ENCODE measurements at regions not wholly inside any gene's neighbourhood (a gene's known extent, or its start where the extent isn't known, plus 50 kb on each side); places are given as distances from the start of the nearest gene placed in this dataset.

DNA sequence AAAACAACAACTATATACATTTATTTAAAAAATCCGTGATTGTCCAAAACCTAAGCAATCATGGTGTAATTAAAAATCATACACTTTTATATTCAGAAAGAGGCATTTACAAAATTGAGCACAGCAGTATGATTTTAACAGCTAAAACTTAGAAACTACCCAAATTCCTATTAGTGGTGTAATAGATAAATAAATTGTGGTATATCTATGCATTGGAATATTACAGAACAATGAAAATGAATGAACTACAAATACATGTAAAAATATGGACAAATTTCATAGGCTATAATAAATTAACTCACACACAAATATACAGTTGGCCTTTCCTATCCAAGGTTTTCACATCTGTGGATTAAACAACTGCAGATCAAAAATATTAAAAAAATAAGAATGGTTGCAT lies 700.5 kb upstream of the ARPP21 start:
- intact Hi-C loops (cut with micrococcal nuclease), result no loop called here
- Histone ChIP-seq H3K9me3 (ENCODE audit: control insufficient read depth in 1 of 2, low read length in 2 of 2) (no peaks in the 10 kb centered on the region), H3K4me3 (ENCODE audit: low read length in 2 of 2) (no peak overlapping the region), H3K4me1 (ENCODE audit: insufficient read depth, low read length) (no peaks in the 10 kb centered on the region), H3K36me3 (ENCODE audit: insufficient read depth, low read length) (no peaks in the 10 kb centered on the region), H3K27me3 (ENCODE audit: insufficient read depth, low read length) (no peaks in the 10 kb centered on the region), H3K27ac (ENCODE audit: low read depth, low read length) (no peak overlapping the region)
- H3K27ac Mint-ChIP-seq, result no peak overlapping the region
- H3K4me3 Mint-ChIP-seq, result no peak overlapping the region
- no peaks in the 10 kb centered on the region for H3K27me3 Mint-ChIP-seq
- no peaks in the 10 kb centered on the region for H3K4me1 Mint-ChIP-seq
- CTCF ChIA-PET (ENCODE audit: partially characterized antibody), result no interaction called here
- no peaks in the 10 kb centered on the region for H3K36me3 Mint-ChIP-seq
- peaks cover 0 to 10% (median 5%) of the 10 kb centered on the region in 8 donors for H3K9me3 Mint-ChIP-seq
- no peak for DNase-seq
- POLR2A ChIA-PET (ENCODE audit: partially characterized antibody), result no interaction called here

GRCh38 chr3:34942256-34942655 lies 697.1 kb upstream of the ARPP21 start:
- CTCF ChIA-PET (ENCODE audit: partially characterized antibody), result no interaction called here
- intact Hi-C loops (cut with micrococcal nuclease), result no loop called here
- no peaks in the 10 kb centered on the region for H3K9me3 ChIP-seq (ENCODE audit: control insufficient read depth in 1 of 2, low read length in 2 of 2)
- H3K27ac ChIP-seq (ENCODE audit: low read depth, low read length), result no peak overlapping the region
- Mint-ChIP-seq H3K36me3 (no peaks in the 10 kb centered on the region), H3K27ac (peak overlapping the region in 1 of 7 donors; percentile 20), H3K27me3 (no peaks in the 10 kb centered on the region), H3K4me3 (no peak overlapping the region), H3K4me1 (no peaks in the 10 kb centered on the region), H3K9me3 (peaks cover 0 to 14% (median 9%) of the 10 kb centered on the region in 8 donors)
- H3K4me1 ChIP-seq (ENCODE audit: insufficient read depth, low read length), result no peaks in the 10 kb centered on the region
- H3K36me3 ChIP-seq (ENCODE audit: insufficient read depth, low read length), result no peaks in the 10 kb centered on the region
- no peak overlapping the region for H3K4me3 ChIP-seq (ENCODE audit: low read length in 2 of 2)
- no peaks in the 10 kb centered on the region for H3K27me3 ChIP-seq (ENCODE audit: insufficient read depth, low read length)
- POLR2A ChIA-PET (ENCODE audit: partially characterized antibody), result no interaction called here
- DNase-seq, result no peak

- DNase-seq, result no peak
- H3K4me1 Mint-ChIP-seq, result no peaks in the 10 kb centered on the region
- intact Hi-C loops (cut with micrococcal nuclease), result no loop called here
- no peak overlapping the region for H3K4me3 Mint-ChIP-seq
- no peaks in the 10 kb centered on the region for H3K36me3 Mint-ChIP-seq
- H3K9me3 Mint-ChIP-seq, result peaks cover 0 to 18% (median 8%) of the 10 kb centered on the region in 8 donors
- POLR2A ChIA-PET (ENCODE audit: partially characterized antibody), result no interaction called here
- H3K4me1 ChIP-seq (ENCODE audit: insufficient read depth, low read length), result no peaks in the 10 kb centered on the region
- H3K27ac ChIP-seq (ENCODE audit: low read depth, low read length), result no peak overlapping the region
- no peak overlapping the region for H3K4me3 ChIP-seq (ENCODE audit: low read length in 2 of 2)
- H3K27me3 ChIP-seq (ENCODE audit: insufficient read depth, low read length), result no peaks in the 10 kb centered on the region
- H3K36me3 ChIP-seq (ENCODE audit: insufficient read depth, low read length), result no peaks in the 10 kb centered on the region
- CTCF ChIA-PET (ENCODE audit: partially characterized antibody), result no interaction called here
- H3K27me3 Mint-ChIP-seq, result no peaks in the 10 kb centered on the region
- H3K9me3 ChIP-seq (ENCODE audit: control insufficient read depth in 1 of 2, low read length in 2 of 2), result peaks cover 0 to 5% of the 10 kb centered on the region in 2 donors
- H3K27ac Mint-ChIP-seq, result no peak overlapping the region
Measured at GRCh38 chr3:34947834-34948233, 691.5 kb upstream of the ARPP21 start.

- Histone ChIP-seq H3K9me3 (ENCODE audit: control insufficient read depth in 1 of 2, low read length in 2 of 2) (peaks cover 0 to 5% of the 10 kb centered on the region in 2 donors), H3K4me3 (ENCODE audit: low read length in 2 of 2) (no peak overlapping the region), H3K27ac (ENCODE audit: low read depth, low read length) (no peak overlapping the region), H3K27me3 (ENCODE audit: insufficient read depth, low read length) (no peaks in the 10 kb centered on the region), H3K36me3 (ENCODE audit: insufficient read depth, low read length) (no peaks in the 10 kb centered on the region), H3K4me1 (ENCODE audit: insufficient read depth, low read length) (no peaks in the 10 kb centered on the region)
- CTCF ChIA-PET (ENCODE audit: partially characterized antibody), result no interaction called here
- Mint-ChIP-seq H3K4me3 (no peak overlapping the region), H3K27me3 (no peaks in the 10 kb centered on the region), H3K27ac (no peak overlapping the region), H3K9me3 (peaks cover 0 to 18% (median 8%) of the 10 kb centered on the region in 8 donors), H3K4me1 (no peaks in the 10 kb centered on the region), H3K36me3 (no peaks in the 10 kb centered on the region)
- DNase-seq, result no peak
- POLR2A ChIA-PET (ENCODE audit: partially characterized antibody), result no interaction called here
- intact Hi-C loops (cut with micrococcal nuclease), result no loop called here
Measured at GRCh38 chr3:34948517-34948916, 690.8 kb upstream of the ARPP21 start.

- Mint-ChIP-seq H3K4me1 (no peaks in the 10 kb centered on the region), H3K27me3 (no peaks in the 10 kb centered on the region), H3K9me3 (peaks cover 0 to 14% (median 5%) of the 10 kb centered on the region in 8 donors), H3K27ac (no peak overlapping the region), H3K4me3 (no peak overlapping the region), H3K36me3 (no peaks in the 10 kb centered on the region)
- intact Hi-C loops (cut with micrococcal nuclease), result no loop called here
- H3K27me3 ChIP-seq (ENCODE audit: insufficient read depth, low read length), result no peaks in the 10 kb centered on the region
- no peaks in the 10 kb centered on the region for H3K9me3 ChIP-seq (ENCODE audit: control insufficient read depth in 1 of 2, low read length in 2 of 2)
- ChIA-PET POLR2A (ENCODE audit: partially characterized antibody) (no interaction called here), CTCF (ENCODE audit: partially characterized antibody) (no interaction called here)
- no peak overlapping the region for H3K27ac ChIP-seq (ENCODE audit: low read depth, low read length)
- H3K4me1 ChIP-seq (ENCODE audit: insufficient read depth, low read length), result no peaks in the 10 kb centered on the region
- no peak for DNase-seq
- H3K4me3 ChIP-seq (ENCODE audit: low read length in 2 of 2), result no peak overlapping the region
- no peaks in the 10 kb centered on the region for H3K36me3 ChIP-seq (ENCODE audit: insufficient read depth, low read length)
Measured at GRCh38 chr3:34955680-34956079, 683.6 kb upstream of the ARPP21 start.

DNA sequence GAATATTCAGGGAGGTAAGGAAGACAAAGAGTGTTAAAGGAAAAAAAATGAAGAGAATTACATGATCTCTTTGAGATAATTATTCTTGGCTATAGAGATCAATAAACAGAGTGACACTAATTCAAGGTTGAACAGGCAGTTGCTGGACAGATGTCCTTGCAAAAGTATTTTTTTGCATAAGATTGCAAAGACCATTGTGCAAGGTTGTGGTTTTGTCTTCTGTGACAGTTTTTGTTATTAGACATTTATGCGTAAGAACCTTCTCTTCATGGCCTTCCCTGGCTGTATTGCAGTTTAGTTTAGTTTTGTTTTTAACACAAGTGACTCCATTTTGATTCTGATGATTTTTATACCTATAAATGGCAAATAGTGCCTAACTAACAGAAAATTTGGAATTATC lies 682.8 kb upstream of the ARPP21 start:
- Histone ChIP-seq H3K4me1 (ENCODE audit: insufficient read depth, low read length) (no peaks in the 10 kb centered on the region), H3K4me3 (ENCODE audit: low read length in 2 of 2) (no peak overlapping the region), H3K27me3 (ENCODE audit: insufficient read depth, low read length) (no peaks in the 10 kb centered on the region), H3K27ac (ENCODE audit: low read depth, low read length) (no peak overlapping the region), H3K36me3 (ENCODE audit: insufficient read depth, low read length) (no peaks in the 10 kb centered on the region), H3K9me3 (ENCODE audit: control insufficient read depth in 1 of 2, low read length in 2 of 2) (no peaks in the 10 kb centered on the region)
- Mint-ChIP-seq H3K36me3 (no peaks in the 10 kb centered on the region), H3K27me3 (no peaks in the 10 kb centered on the region), H3K4me1 (no peaks in the 10 kb centered on the region), H3K27ac (no peak overlapping the region), H3K9me3 (peaks cover 0 to 16% (median 4%) of the 10 kb centered on the region in 8 donors), H3K4me3 (no peak overlapping the region)
- ChIA-PET CTCF (ENCODE audit: partially characterized antibody) (no interaction called here), POLR2A (ENCODE audit: partially characterized antibody) (no interaction called here)
- no peak for DNase-seq
- intact Hi-C loops (cut with micrococcal nuclease), result no loop called here

- H3K27me3 ChIP-seq (ENCODE audit: insufficient read depth, low read length), result no peaks in the 10 kb centered on the region
- CTCF ChIA-PET (ENCODE audit: partially characterized antibody), result no interaction called here
- no peaks in the 10 kb centered on the region for H3K9me3 ChIP-seq (ENCODE audit: control insufficient read depth in 1 of 2, low read length in 2 of 2)
- intact Hi-C loops (cut with micrococcal nuclease), result no loop called here
- Mint-ChIP-seq H3K27ac (no peak overlapping the region), H3K9me3 (peaks cover 0 to 15% (median 4%) of the 10 kb centered on the region in 8 donors), H3K36me3 (no peaks in the 10 kb centered on the region), H3K4me3 (no peak overlapping the region), H3K4me1 (no peaks in the 10 kb centered on the region), H3K27me3 (no peaks in the 10 kb centered on the region)
- H3K36me3 ChIP-seq (ENCODE audit: insufficient read depth, low read length), result no peaks in the 10 kb centered on the region
- H3K4me3 ChIP-seq (ENCODE audit: low read length in 2 of 2), result no peak overlapping the region
- H3K4me1 ChIP-seq (ENCODE audit: insufficient read depth, low read length), result no peaks in the 10 kb centered on the region
- POLR2A ChIA-PET (ENCODE audit: partially characterized antibody), result no interaction called here
- no peak for DNase-seq
- no peak overlapping the region for H3K27ac ChIP-seq (ENCODE audit: low read depth, low read length)
Measured at GRCh38 chr3:34957677-34958076, 681.6 kb upstream of the ARPP21 start.

- no peak for DNase-seq
- Mint-ChIP-seq H3K27ac (no peak overlapping the region), H3K4me3 (no peak overlapping the region), H3K36me3 (no peaks in the 10 kb centered on the region), H3K9me3 (peaks cover 0 to 8% (median 4%) of the 10 kb centered on the region in 8 donors), H3K27me3 (no peaks in the 10 kb centered on the region), H3K4me1 (no peaks in the 10 kb centered on the region)
- Histone ChIP-seq H3K4me3 (ENCODE audit: low read length in 2 of 2) (no peak overlapping the region), H3K4me1 (ENCODE audit: insufficient read depth, low read length) (no peaks in the 10 kb centered on the region), H3K9me3 (ENCODE audit: control insufficient read depth in 1 of 2, low read length in 2 of 2) (no peaks in the 10 kb centered on the region), H3K36me3 (ENCODE audit: insufficient read depth, low read length) (no peaks in the 10 kb centered on the region), H3K27me3 (ENCODE audit: insufficient read depth, low read length) (no peaks in the 10 kb centered on the region), H3K27ac (ENCODE audit: low read depth, low read length) (no peak overlapping the region)
- intact Hi-C loops (cut with micrococcal nuclease), result no loop called here
- ChIA-PET POLR2A (ENCODE audit: partially characterized antibody) (no interaction called here), CTCF (ENCODE audit: partially characterized antibody) (no interaction called here)
Measured at GRCh38 chr3:34969513-34969912, 669.8 kb upstream of the ARPP21 start.
